ENCODE measurements at regions not wholly inside any gene's neighbourhood (a gene's known extent, or its start where the extent isn't known, plus 50 kb on each side); places are given as distances from the start of the nearest gene placed in this dataset.

DNA sequence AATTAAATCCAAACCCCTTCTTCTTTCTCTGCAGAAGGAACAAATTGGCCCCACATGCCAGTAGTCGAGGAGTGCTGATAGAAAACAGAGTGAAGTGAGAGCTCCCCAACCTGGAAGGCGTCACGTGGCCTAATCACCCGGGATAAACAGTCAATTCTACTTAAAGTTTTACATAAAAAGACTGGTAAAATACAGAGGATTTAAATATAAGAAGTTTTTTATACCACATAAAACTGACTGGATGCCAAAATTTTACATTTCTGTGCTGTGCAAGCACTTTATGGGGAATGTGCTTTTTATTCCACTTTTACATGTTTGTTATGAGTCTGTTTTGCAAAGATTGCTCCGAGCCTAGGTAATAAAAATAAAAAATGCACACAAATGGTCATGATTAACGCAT, 1586.8 kb upstream of the ACVR2A start:
- peak; percentile 31 for DNase-seq
- Histone ChIP-seq H3K27me3 (ENCODE audit: insufficient read depth, low read depth, severe bottlenecking) (no peaks in the 10 kb centered on the region), H3K4me3 (ENCODE audit: low read depth, low read length) (no peak overlapping the region), H3K36me3 (no peaks in the 10 kb centered on the region), H3K9me3 (ENCODE audit: severe bottlenecking) (no peaks in the 10 kb centered on the region), H3K27ac (no peak overlapping the region)
- no peak for TF ChIP-seq CTCF (IDR thresholded peaks at IDR 0.05; ENCODE audit: low read depth, low read length)

DNA sequence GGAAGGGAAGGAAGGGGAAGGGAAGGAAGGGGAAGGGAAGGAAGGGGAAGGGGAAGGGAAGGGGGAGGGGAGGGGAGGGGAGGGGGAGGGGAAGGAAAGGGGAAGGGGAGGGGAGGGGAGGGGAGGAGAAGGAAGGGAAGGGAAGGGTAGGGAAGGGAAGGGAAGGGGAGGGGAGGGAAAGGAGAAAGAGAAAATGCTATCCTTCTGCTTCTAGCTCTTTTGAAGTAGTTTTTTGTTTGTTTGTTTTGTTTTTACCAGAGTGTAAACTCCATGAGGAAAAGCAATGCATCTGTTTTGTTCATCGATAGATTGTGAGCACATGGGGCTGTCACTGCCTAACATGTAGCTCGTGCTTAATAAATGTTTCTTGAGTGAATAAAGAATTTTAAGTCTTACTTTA, 1592.7 kb upstream of the ACVR2A start:
- TF ChIP-seq CTCF (IDR thresholded peaks at IDR 0.05; ENCODE audit: low read depth, low read length): no peak

DNA sequence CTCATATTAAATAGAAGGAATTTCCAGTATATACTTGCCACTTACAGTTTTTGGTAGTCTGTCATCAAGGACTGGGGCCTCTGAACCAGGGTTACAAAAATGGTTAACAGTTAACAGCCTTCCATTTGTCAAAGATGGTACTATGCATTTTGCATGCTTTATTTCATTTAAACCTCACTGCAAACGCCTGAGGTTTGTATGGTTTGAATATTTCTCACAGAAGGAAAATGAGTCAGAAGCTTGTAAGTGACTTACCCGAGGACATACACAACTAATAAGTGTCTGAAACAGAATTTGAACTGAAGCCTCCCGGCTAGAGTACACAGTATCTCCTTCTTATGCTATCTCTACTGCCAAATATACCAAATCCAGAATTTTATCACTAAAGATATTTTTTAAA, 1593.5 kb upstream of the ACVR2A start:
- DNase-seq: no peak
- TF ChIP-seq CTCF (IDR thresholded peaks at IDR 0.05; ENCODE audit: low read depth, low read length): no peak
- no peaks in the 10 kb centered on the region for H3K27me3 ChIP-seq (ENCODE audit: insufficient read depth, low read depth, severe bottlenecking)
- no peaks in the 10 kb centered on the region for H3K9me3 ChIP-seq (ENCODE audit: severe bottlenecking)
- H3K4me3 ChIP-seq (ENCODE audit: low read depth, low read length): no peak overlapping the region
- H3K36me3 ChIP-seq: no peaks in the 10 kb centered on the region
- H3K27ac ChIP-seq: no peak overlapping the region

More for the DNA sequence above, 1592.7 kb upstream of the ACVR2A start:
- no peaks in the 10 kb centered on the region for H3K36me3 ChIP-seq
- H3K27me3 ChIP-seq (ENCODE audit: insufficient read depth, low read depth, severe bottlenecking): no peaks in the 10 kb centered on the region
- no peak overlapping the region for H3K27ac ChIP-seq
- H3K9me3 ChIP-seq (ENCODE audit: severe bottlenecking): no peaks in the 10 kb centered on the region
- no peak overlapping the region for H3K4me3 ChIP-seq (ENCODE audit: low read depth, low read length)
- no peak for DNase-seq

- no peaks in the 10 kb centered on the region for H3K27me3 ChIP-seq (ENCODE audit: insufficient read depth, low read depth, severe bottlenecking)
- no peaks in the 10 kb centered on the region for H3K9me3 ChIP-seq (ENCODE audit: severe bottlenecking)
- H3K27ac ChIP-seq: no peak overlapping the region
- H3K4me3 ChIP-seq (ENCODE audit: low read depth, low read length): no peak overlapping the region
- DNase-seq: no peak
- no peaks in the 10 kb centered on the region for H3K36me3 ChIP-seq
- no peak for TF ChIP-seq CTCF (IDR thresholded peaks at IDR 0.05; ENCODE audit: low read depth, low read length)
Observed at GRCh38 chr2:146246736-146247523, 1597.9 kb upstream of the ACVR2A start.

DNA sequence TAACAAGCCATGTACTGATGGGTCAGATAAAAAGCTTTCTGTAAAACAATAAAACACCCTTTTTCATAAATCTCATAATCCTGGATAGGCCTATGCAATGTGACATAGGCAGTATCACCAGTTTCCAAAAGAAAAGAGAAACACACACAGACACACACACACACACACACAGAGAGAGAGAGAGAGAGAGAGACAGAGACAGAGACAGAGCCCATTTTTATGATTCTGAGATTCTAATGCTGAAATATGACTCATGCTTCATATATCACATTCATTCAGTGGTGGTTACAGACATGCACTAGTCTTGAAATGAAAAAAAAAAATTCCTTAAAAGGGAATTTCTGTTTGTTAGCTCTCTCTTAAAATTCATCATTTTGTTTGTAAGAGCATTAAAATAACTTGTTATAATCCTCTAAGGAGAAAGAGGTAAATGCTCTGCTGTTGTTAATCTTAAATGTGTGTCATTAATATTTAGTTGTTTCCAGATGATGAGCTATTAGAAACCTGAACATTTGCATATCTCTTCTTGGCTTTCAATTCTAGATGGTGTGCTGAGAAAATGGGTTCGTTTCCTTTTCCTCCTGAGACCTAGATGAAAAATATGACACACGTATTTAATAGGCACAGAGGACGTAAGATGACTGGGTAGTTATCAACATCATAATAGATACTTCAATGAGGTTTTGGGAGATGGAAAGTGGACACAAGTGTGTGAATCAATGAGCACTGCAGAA, 1598.7 kb upstream of the ACVR2A start:
- Histone ChIP-seq H3K4me3 (ENCODE audit: low read depth, low read length) (no peak overlapping the region), H3K27ac (no peak overlapping the region), H3K27me3 (ENCODE audit: insufficient read depth, low read depth, severe bottlenecking) (no peaks in the 10 kb centered on the region), H3K36me3 (no peaks in the 10 kb centered on the region), H3K9me3 (ENCODE audit: severe bottlenecking) (no peaks in the 10 kb centered on the region)
- no peak for DNase-seq
- TF ChIP-seq CTCF (IDR thresholded peaks at IDR 0.05; ENCODE audit: low read depth, low read length): no peak

All from WERI-Rb-1 (cell line).